ENCODE measurements at regions not wholly inside any gene's neighbourhood (a gene's known extent, or its start where the extent isn't known, plus 50 kb on each side); places are given as distances from the start of the nearest gene placed in this dataset.

- TF ChIP-seq, protein P1, sequence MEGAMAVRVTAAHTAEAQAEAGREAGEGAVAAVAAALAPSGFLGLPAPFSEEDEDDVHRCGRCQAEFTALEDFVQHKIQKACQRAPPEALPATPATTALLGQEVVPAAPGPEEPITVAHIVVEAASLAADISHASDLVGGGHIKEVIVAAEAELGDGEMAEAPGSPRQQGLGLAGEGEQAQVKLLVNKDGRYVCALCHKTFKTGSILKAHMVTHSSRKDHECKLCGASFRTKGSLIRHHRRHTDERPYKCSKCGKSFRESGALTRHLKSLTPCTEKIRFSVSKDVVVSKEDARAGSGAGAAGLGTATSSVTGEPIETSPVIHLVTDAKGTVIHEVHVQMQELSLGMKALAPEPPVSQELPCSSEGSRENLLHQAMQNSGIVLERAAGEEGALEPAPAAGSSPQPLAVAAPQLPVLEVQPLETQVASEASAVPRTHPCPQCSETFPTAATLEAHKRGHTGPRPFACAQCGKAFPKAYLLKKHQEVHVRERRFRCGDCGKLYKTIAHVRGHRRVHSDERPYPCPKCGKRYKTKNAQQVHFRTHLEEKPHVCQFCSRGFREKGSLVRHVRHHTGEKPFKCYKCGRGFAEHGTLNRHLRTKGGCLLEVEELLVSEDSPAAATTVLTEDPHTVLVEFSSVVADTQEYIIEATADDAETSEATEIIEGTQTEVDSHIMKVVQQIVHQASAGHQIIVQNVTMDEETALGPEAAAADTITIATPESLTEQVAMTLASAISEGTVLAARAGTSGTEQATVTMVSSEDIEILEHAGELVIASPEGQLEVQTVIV (IDR thresholded peaks at IDR 0.05; ENCODE audit: borderline replicate concordance, partially characterized antibody), result no peak
- TF ChIP-seq MYB (IDR thresholded peaks at IDR 0.05; ENCODE audit: borderline replicate concordance, low read depth, low read length), result no peak
- TF ChIP-seq GATAD2B (conservative IDR thresholded peaks at IDR 0.05; ENCODE audit: low read depth), result no peak
- no peak for TF ChIP-seq E2F4 (IDR thresholded peaks at IDR 0.05; ENCODE audit: low read depth, low read length)
- no peak for TF ChIP-seq CHD4 (IDR thresholded peaks at IDR 0.05)
These were observed 169.6 kb upstream of the ADRA1B start (continued) for GRCh38 chr5:159746707-159747106.

GRCh38 chr5:159749146-159749545 is 167.1 kb upstream of the ADRA1B start:
- ATAC-seq, result no peak
- no peak for FAIRE-seq
- H2AFZ ChIP-seq (ENCODE audit: control insufficient read depth, low read depth, low read length), result no peak overlapping the region
- TF ChIP-seq HDGF (IDR thresholded peaks at IDR 0.05) (no peak), NFYB (IDR thresholded peaks at IDR 0.05; ENCODE audit: insufficient read depth, low read depth, low read length) (no peak), CEBPB (IDR thresholded peaks at IDR 0.05; ENCODE audit: borderline replicate concordance in 1 of 2, low read depth in 2 of 2, low read length in 2 of 2) (no peak)
- TF ChIP-seq, protein P2, sequence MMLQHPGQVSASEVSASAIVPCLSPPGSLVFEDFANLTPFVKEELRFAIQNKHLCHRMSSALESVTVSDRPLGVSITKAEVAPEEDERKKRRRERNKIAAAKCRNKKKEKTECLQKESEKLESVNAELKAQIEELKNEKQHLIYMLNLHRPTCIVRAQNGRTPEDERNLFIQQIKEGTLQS (IDR thresholded peaks at IDR 0.05; ENCODE audit: borderline replicate concordance, extremely low read depth, low read depth, low read length), result no peak
- TF ChIP-seq, protein P3, sequence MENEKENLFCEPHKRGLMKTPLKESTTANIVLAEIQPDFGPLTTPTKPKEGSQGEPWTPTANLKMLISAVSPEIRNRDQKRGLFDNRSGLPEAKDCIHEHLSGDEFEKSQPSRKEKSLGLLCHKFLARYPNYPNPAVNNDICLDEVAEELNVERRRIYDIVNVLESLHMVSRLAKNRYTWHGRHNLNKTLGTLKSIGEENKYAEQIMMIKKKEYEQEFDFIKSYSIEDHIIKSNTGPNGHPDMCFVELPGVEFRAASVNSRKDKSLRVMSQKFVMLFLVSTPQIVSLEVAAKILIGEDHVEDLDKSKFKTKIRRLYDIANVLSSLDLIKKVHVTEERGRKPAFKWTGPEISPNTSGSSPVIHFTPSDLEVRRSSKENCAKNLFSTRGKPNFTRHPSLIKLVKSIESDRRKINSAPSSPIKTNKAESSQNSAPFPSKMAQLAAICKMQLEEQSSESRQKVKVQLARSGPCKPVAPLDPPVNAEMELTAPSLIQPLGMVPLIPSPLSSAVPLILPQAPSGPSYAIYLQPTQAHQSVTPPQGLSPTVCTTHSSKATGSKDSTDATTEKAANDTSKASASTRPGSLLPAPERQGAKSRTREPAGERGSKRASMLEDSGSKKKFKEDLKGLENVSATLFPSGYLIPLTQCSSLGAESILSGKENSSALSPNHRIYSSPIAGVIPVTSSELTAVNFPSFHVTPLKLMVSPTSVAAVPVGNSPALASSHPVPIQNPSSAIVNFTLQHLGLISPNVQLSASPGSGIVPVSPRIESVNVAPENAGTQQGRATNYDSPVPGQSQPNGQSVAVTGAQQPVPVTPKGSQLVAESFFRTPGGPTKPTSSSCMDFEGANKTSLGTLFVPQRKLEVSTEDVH (IDR thresholded peaks at IDR 0.05; ENCODE audit: low read depth, partially characterized antibody), result no peak
- TF ChIP-seq, protein P4, sequence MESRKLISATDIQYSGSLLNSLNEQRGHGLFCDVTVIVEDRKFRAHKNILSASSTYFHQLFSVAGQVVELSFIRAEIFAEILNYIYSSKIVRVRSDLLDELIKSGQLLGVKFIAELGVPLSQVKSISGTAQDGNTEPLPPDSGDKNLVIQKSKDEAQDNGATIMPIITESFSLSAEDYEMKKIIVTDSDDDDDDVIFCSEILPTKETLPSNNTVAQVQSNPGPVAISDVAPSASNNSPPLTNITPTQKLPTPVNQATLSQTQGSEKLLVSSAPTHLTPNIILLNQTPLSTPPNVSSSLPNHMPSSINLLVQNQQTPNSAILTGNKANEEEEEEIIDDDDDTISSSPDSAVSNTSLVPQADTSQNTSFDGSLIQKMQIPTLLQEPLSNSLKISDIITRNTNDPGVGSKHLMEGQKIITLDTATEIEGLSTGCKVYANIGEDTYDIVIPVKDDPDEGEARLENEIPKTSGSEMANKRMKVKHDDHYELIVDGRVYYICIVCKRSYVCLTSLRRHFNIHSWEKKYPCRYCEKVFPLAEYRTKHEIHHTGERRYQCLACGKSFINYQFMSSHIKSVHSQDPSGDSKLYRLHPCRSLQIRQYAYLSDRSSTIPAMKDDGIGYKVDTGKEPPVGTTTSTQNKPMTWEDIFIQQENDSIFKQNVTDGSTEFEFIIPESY (IDR thresholded peaks at IDR 0.05), result no peak
- POLR2A ChIA-PET, result no interaction called here
- H3K27ac ChIP-seq (ENCODE audit: control insufficient read depth, insufficient read depth), result no peak overlapping the region
- no peaks in the 10 kb centered on the region for H3K36me3 ChIP-seq (ENCODE audit: control insufficient read depth in 2 of 2, insufficient read depth in 2 of 2, low read length in 1 of 2)
- RAD21 ChIA-PET (ENCODE audit: unreplicated experiment), result no interaction called here
- in situ Hi-C loops (cut with MboI), result no loop called here
- intact Hi-C loops (cut with micrococcal nuclease; ENCODE audit: unreplicated experiment), result no loop called here
- CTCF ChIA-PET, result no interaction called here
- H3K4me1 ChIP-seq (ENCODE audit: control insufficient read depth, insufficient read depth, low read length), result no peaks in the 10 kb centered on the region
- SMC1A ChIA-PET (ENCODE audit: uncharacterized antibody, unreplicated experiment), result no interaction called here
- no peaks in the 10 kb centered on the region for H3K79me2 ChIP-seq (ENCODE audit: control insufficient read depth, insufficient read depth, low read length)
- no peaks in the 10 kb centered on the region; the same call in 2 of the 3 replicates for H3K9me3 ChIP-seq (replicated peaks; ENCODE audit: control insufficient read depth, insufficient read depth, low read length)
- DNase-seq (ENCODE audit: low read depth, low spot score), result no peak
- H3K4me2 ChIP-seq (ENCODE audit: control insufficient read depth, insufficient read depth), result no peak overlapping the region
- BruUV-seq (replicated peaks), result no TSS peak
- H3K4me3 ChIP-seq, result no peak overlapping the region
- H3K9ac ChIP-seq (ENCODE audit: control insufficient read depth, insufficient read depth, low read length), result no peak overlapping the region
- no peaks in the 10 kb centered on the region for H4K20me1 ChIP-seq (ENCODE audit: control insufficient read depth, insufficient read depth)
- no peaks in the 10 kb centered on the region; a peak in 1 of 4 replicates for H3K27me3 ChIP-seq (replicated peaks in 1 of 2; ENCODE audit: control insufficient read depth in 2 of 2, insufficient read depth in 2 of 2, low read length in 1 of 2)

Measured in GM12878 (cell line).